ENCODE measurements at regions not wholly inside any gene's neighbourhood (a gene's known extent, or its start where the extent isn't known, plus 50 kb on each side); places are given as distances from the start of the nearest gene placed in this dataset.
"Not testable (repeated sequence)": the region's sequence is repeated elsewhere in the genome, so short reads cannot be mapped to it uniquely, and the experiment has no call there.

- no peak for TF ChIP-seq CTCF (IDR thresholded peaks at IDR 0.05; ENCODE audit: insufficient read depth, low read length)
Measured at GRCh38 chr5:120106912-120107525, 357.1 kb upstream of the PRR16 start.

GRCh38 chr5:120108586-120109248, 355.4 kb upstream of the PRR16 start:
- TF ChIP-seq CTCF (IDR thresholded peaks at IDR 0.05; ENCODE audit: insufficient read depth, low read length): no peak
- H3K4me3 ChIP-seq (ENCODE audit: low read depth, low read length): no peak overlapping the region
- DNase-seq (ENCODE audit: low read depth): peak; percentile 26

More at GRCh38 chr5:120106912-120107525, 357.1 kb upstream of the PRR16 start:
- H3K4me3 ChIP-seq (ENCODE audit: low read depth, low read length): no peak overlapping the region
- no peak for DNase-seq (ENCODE audit: low read depth)

- no peak for DNase-seq (ENCODE audit: low read depth)
Measured at GRCh38 chr5:120122703-120123102, 341.4 kb upstream of the PRR16 start.

GRCh38 chr5:120124031-120124430, 340.1 kb upstream of the PRR16 start:
- TF ChIP-seq CTCF (IDR thresholded peaks at IDR 0.05; ENCODE audit: insufficient read depth, low read length): no peak
- no peak for DNase-seq (ENCODE audit: low read depth)
- H3K4me3 ChIP-seq (ENCODE audit: low read depth, low read length): no peak overlapping the region

More at GRCh38 chr5:120122703-120123102, 341.4 kb upstream of the PRR16 start:
- no peak overlapping the region for H3K4me3 ChIP-seq (ENCODE audit: low read depth, low read length)
- TF ChIP-seq CTCF (IDR thresholded peaks at IDR 0.05; ENCODE audit: insufficient read depth, low read length): no peak

GRCh38 chr5:120124961-120125360, 339.1 kb upstream of the PRR16 start:
- H3K4me3 ChIP-seq (ENCODE audit: low read depth, low read length): no peak overlapping the region
- no peak for TF ChIP-seq CTCF (IDR thresholded peaks at IDR 0.05; ENCODE audit: insufficient read depth, low read length)
- peak; percentile 30 for DNase-seq (ENCODE audit: low read depth)

- not testable (repeated sequence) for H3K4me3 ChIP-seq (ENCODE audit: low read depth, low read length); DNase-seq (ENCODE audit: low read depth)
Measured at GRCh38 chr5:120132347-120132746, 331.8 kb upstream of the PRR16 start.

- no peak overlapping the region for H3K4me3 ChIP-seq (ENCODE audit: low read depth, low read length)
- no peak for TF ChIP-seq CTCF (IDR thresholded peaks at IDR 0.05; ENCODE audit: insufficient read depth, low read length)
- DNase-seq (ENCODE audit: low read depth): no peak
Measured at GRCh38 chr5:120134944-120135343, 329.2 kb upstream of the PRR16 start.

All from fibroblast of the aortic adventitia (primary cell).